HT-29 (cell line): ENCODE measurements at regions not wholly inside any gene's neighbourhood (a gene's known extent, or its start where the extent isn't known, plus 50 kb on each side); places are given as distances from the start of the nearest gene placed in this dataset.

Source experiments
- DNase-seq: peaks from one replicate; pipeline ENCODE4 v3.0.0-alpha.2; 2015; ENCODE audit warnings: low spot score

- DNase-seq: peak; percentile 40
Measured at GRCh38 chr2:121897335-121897970, 142.0 kb downstream of the TSN start.

- DNase-seq: no peak
Measured at GRCh38 chr2:121898483-121898882, 143.0 kb downstream of the TSN start.

GRCh38 chr2:121900391-121900790 lies 144.9 kb downstream of the TSN start:
- DNase-seq: no peak

GRCh38 chr2:121902171-121902591 lies 146.7 kb downstream of the TSN start:
- no peak for DNase-seq

GRCh38 chr2:121902616-121903015 lies 147.2 kb downstream of the TSN start:
- DNase-seq: no peak

GRCh38 chr2:121903037-121903689 lies 147.7 kb downstream of the TSN start:
- DNase-seq: no peak

- DNase-seq: no peak
Measured at GRCh38 chr2:121904656-121905055, 149.2 kb downstream of the TSN start.

- DNase-seq: no peak
Measured at GRCh38 chr2:121905201-121905600, 149.8 kb downstream of the TSN start.

GRCh38 chr2:121906170-121906569 lies 150.7 kb downstream of the TSN start:
- no peak for DNase-seq

- DNase-seq: no peak
Measured at GRCh38 chr2:121907928-121908327, 152.5 kb downstream of the TSN start.

GRCh38 chr2:121910139-121910538 lies 154.7 kb downstream of the TSN start:
- DNase-seq: no peak

- DNase-seq: no peak
Measured at GRCh38 chr2:121911036-121911435, 155.6 kb downstream of the TSN start.

GRCh38 chr2:121917143-121917542 lies 161.7 kb downstream of the TSN start:
- DNase-seq: no peak

GRCh38 chr2:121918231-121918630 lies 162.8 kb downstream of the TSN start:
- no peak for DNase-seq

- no peak for DNase-seq
Measured at GRCh38 chr2:121919803-121920202, 164.4 kb downstream of the TSN start.

- no peak for DNase-seq
Measured at GRCh38 chr2:121925466-121925865, 170.0 kb downstream of the TSN start.

- DNase-seq: no peak
Measured at GRCh38 chr2:121943285-121943684, 187.8 kb downstream of the TSN start.

- no peak for DNase-seq
Measured at GRCh38 chr2:121944072-121944831, 188.8 kb downstream of the TSN start.

- no peak for DNase-seq
Measured at GRCh38 chr2:121947674-121948073, 192.2 kb downstream of the TSN start.

GRCh38 chr2:121949271-121949670 lies 193.8 kb downstream of the TSN start:
- no peak for DNase-seq

- no peak for DNase-seq
Measured at GRCh38 chr2:121955426-121955825, 200.0 kb downstream of the TSN start.

GRCh38 chr2:121955872-121956271 lies 200.4 kb downstream of the TSN start:
- DNase-seq: no peak

- DNase-seq: no peak
Measured at GRCh38 chr2:121960251-121960650, 204.8 kb downstream of the TSN start.
